NB4 (cell line): ENCODE measurements at regions not wholly inside any gene's neighbourhood (a gene's known extent, or its start where the extent isn't known, plus 50 kb on each side); places are given as distances from the start of the nearest gene placed in this dataset.

Experiments used
- DNase-seq: peaks from one replicate; pipeline ENCODE4 v3.0.0; 2010; ENCODE audit warnings: low read depth
- H3K4me3 ChIP-seq: one replicate; pipeline ENCODE4 v1.5.1; 2011; ENCODE audit warnings: mild to moderate bottlenecking, low read depth, low read length, moderate library complexity
- MYC ChIP-seq: IDR thresholded peaks from 2 replicates; pipeline ENCODE4 v1.6.1; 2011; ENCODE audit warnings: low read depth, low read length
- POLR2A ChIP-seq: IDR thresholded peaks from 2 replicates; pipeline ENCODE4 v1.6.1; 2011; ENCODE audit warnings: mild to moderate bottlenecking; ENCODE audit not compliant: insufficient read length; ENCODE audit errors: extremely low read depth
- TF ChIP-seq, protein P1 (sequence below): IDR thresholded peaks from one replicate; pipeline ENCODE4 v1.5.1; 2012; ENCODE audit warnings: low read depth, low read length
- TF ChIP-seq, protein P2 (sequence below): IDR thresholded peaks from 2 replicates; pipeline ENCODE4 v1.6.1; 2011; ENCODE audit warnings: low read depth, low read length

DNA sequence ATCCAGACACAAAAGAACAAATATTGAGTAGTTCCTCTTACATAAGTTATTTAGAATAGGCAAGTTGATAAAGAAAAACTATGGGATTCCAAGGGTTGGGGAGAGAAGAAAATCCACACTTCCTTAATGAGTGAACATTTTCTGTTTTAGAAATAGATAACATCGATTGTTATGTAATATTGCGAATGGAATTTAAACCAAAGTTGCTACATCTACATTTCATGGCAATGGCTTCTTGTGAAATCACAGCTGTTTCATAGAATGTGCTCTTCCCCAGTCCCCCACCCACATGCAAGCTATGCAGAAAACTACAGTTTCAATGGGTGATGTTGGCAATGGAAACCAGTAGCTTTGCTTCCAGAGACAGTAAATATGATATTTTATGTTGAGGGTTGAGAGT, 1639.5 kb downstream of the SI start:
- H3K4me3 ChIP-seq = no peak overlapping the region
- DNase-seq = no peak
- TF ChIP-seq, protein P1, sequence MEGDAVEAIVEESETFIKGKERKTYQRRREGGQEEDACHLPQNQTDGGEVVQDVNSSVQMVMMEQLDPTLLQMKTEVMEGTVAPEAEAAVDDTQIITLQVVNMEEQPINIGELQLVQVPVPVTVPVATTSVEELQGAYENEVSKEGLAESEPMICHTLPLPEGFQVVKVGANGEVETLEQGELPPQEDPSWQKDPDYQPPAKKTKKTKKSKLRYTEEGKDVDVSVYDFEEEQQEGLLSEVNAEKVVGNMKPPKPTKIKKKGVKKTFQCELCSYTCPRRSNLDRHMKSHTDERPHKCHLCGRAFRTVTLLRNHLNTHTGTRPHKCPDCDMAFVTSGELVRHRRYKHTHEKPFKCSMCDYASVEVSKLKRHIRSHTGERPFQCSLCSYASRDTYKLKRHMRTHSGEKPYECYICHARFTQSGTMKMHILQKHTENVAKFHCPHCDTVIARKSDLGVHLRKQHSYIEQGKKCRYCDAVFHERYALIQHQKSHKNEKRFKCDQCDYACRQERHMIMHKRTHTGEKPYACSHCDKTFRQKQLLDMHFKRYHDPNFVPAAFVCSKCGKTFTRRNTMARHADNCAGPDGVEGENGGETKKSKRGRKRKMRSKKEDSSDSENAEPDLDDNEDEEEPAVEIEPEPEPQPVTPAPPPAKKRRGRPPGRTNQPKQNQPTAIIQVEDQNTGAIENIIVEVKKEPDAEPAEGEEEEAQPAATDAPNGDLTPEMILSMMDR = no peak
- no peak for TF ChIP-seq POLR2A

DNA sequence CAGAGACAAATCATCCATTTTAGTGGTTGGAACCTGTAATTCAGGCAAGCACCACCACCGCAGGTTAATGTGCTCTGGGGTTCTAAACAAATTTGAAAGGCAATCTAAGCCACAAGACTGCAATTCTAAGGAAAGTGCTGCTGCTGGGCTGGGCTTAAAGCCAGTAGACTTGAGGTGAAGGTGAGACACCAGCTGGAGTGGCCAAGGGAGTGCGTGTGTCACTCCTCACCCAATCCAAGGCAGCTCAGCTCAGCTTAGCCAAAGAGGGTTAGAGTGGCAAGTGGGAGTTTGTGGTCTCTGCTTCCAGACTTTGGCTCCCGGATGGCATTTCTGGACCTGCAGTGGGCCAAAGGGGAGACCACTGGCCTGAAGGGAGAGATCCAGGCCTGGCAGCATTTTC, 1655.6 kb downstream of the SI start:
- TF ChIP-seq MYC (no peak), POLR2A (no peak)
- TF ChIP-seq, protein P1 = no peak
- TF ChIP-seq, protein P2, sequence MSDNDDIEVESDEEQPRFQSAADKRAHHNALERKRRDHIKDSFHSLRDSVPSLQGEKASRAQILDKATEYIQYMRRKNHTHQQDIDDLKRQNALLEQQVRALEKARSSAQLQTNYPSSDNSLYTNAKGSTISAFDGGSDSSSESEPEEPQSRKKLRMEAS = no peak
- DNase-seq = no peak
- no peak overlapping the region for H3K4me3 ChIP-seq

DNA sequence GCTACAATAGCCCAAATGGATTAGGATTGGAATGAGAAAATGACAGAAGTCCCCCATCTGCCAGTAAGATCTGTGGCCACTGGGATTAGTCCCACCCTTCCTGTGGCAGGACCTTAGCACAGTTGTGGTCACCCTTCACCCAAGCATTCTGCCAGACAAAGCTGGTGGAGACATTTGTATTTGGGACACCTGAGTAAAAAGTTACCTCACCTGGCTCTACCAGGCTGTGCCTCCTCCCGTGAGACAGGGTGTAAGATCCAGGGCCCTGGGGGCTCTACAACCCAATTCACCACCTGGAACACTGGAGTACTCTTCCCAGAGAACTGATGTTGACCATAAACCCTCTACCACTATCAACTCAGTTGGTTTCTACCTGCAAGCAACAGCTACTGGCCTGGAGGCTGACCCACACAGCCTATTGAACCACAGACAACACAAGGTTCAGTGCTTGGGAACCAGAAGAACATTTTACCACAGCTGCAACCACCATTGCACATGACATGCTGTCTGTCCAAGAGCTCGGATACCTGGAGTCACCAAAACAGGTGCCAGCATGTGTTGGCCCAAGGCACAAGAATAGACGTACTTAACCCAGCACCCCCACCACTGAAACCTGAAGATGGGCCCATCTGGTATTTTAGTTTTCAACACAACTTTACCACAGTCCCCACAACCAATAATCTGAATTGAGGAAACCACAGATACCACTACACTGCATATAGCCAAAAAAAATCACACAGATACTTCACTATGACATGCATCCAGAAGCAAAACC, 1686.7 kb downstream of the SI start:
- no peak for DNase-seq
- no peak overlapping the region for H3K4me3 ChIP-seq
- TF ChIP-seq POLR2A (no peak), MYC (no peak)
- TF ChIP-seq, protein P2 = no peak
- TF ChIP-seq, protein P1 = no peak

DNA sequence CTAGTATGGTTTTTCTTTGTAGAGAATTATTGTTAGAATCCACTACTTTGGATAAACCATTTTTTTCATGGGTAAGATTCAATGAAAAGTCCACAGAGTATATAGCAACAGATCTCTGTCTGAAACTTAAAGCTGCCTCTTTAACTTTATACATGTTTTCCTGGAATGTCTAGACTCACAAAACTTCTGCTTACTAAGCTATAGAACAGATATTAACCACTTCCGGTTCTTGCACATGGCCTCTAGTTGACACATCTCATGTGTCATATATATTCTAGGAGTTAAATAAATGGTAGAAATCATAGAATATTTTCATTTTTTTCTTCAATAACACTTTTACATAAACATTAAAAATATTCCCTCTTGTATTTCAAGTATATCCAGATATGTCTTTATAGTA, 1693.9 kb downstream of the SI start:
- no peak overlapping the region for H3K4me3 ChIP-seq
- TF ChIP-seq, protein P1 = no peak
- TF ChIP-seq MYC (no peak), POLR2A (no peak)
- TF ChIP-seq, protein P2 = no peak
- DNase-seq = peak; percentile 4

DNA sequence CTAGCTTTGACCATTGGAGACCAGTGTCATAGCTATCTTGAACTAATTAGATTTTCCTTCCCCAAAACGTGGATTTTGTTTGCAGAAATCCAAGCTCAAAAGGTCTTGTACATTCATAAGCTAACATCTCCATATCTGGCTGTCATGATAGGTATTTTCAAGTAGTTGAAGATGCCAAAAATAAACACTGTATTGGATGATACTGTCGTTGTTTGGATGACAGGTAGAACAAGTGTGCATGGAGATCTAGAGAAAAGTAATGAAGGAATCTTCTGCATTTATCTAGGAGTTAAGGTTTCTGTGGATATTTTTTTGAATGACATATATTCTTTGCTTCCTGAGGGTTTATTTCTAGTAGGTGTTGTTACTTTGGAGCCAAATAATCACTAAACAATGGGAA, 1696.1 kb downstream of the SI start:
- no peak for DNase-seq
- no peak overlapping the region for H3K4me3 ChIP-seq
- TF ChIP-seq MYC (no peak), POLR2A (no peak)
- TF ChIP-seq, protein P2 = no peak
- TF ChIP-seq, protein P1 = no peak

DNA sequence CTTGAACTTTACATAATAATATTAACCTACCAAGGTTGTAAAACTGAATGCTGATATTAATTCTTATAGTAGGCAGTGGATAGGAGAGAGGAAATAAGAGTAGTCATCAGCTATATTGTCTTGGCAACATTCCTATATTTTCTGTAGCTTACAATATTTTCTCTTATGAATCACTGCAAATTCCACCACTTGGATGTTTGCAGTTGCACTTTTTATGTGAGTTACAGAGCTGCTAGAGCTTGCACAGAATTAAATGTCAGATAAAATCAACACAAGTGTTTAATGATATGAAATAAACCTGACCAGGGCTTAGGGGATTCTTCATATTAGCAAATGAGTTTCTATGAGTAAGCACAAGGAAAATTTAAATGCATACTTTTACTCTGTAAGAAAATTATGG, 1710.1 kb downstream of the SI start:
- TF ChIP-seq, protein P2 = no peak
- TF ChIP-seq POLR2A (no peak), MYC (no peak)
- TF ChIP-seq, protein P1 = no peak
- DNase-seq = no peak
- no peak overlapping the region for H3K4me3 ChIP-seq
